ENCODE measurements at regions not wholly inside any gene's neighbourhood (a gene's known extent, or its start where the extent isn't known, plus 50 kb on each side); places are given as distances from the start of the nearest gene placed in this dataset.

GRCh38 chr1:78834201-78834741 lies 172.3 kb downstream of the ADGRL4 start:
- TF ChIP-seq CTCF (IDR thresholded peaks at IDR 0.05; ENCODE audit: low read depth, low read length) (no peak), EZH2phosphoT487 (IDR thresholded peaks at IDR 0.05; ENCODE audit: low read depth) (no peak)
